Lung (tissue), 11 donors: ENCODE measurements at regions not wholly inside any gene's neighbourhood (a gene's known extent, or its start where the extent isn't known, plus 50 kb on each side); places are given as distances from the start of the nearest gene placed in this dataset.

ENCODE experiments used
- ATAC-seq: fragments of 200-7000 bp; cut with Tn5 transposase; one replicate; pipeline ENCODE4 v1.9.1; 2020; ENCODE audit warnings: moderate number of reproducible peaks; ENCODE audit not compliant: insufficient read depth, low FRiP score
- DNase-seq, 3 donors: peaks; one replicate each; pipeline ENCODE4 v3.0.0-alpha.2; 2013 to 2017
- H3K27ac ChIP-seq, 2 donors: one replicate each; pipeline ENCODE4 v1.5.1; 2013; ENCODE audit warnings: mild to moderate bottlenecking in 2 of 2, moderate library complexity in 2 of 2, control low read depth in 1 of 2, inconsistent platforms in 1 of 2, low read depth in 1 of 2, low read length in 1 of 2
- H3K27me3 ChIP-seq, 3 donors: one replicate each; pipeline ENCODE4 v1.5.1; 2013; ENCODE audit warnings: low read length in 2 of 3; ENCODE audit not compliant: control insufficient read depth in 3 of 3, insufficient read depth in 3 of 3
- H3K36me3 ChIP-seq, 4 donors: one replicate each; pipeline ENCODE4 v1.5.1; 2013; ENCODE audit warnings: low read length in 4 of 4, mild to moderate bottlenecking in 1 of 4, moderate library complexity in 1 of 4; ENCODE audit not compliant: control insufficient read depth in 4 of 4, insufficient read depth in 4 of 4
- H3K4me1 ChIP-seq, 5 donors: one replicate each; pipeline ENCODE4 v1.5.1; 2013; ENCODE audit warnings: low read length in 5 of 5, mild to moderate bottlenecking in 2 of 5, moderate library complexity in 1 of 5; ENCODE audit not compliant: control insufficient read depth in 5 of 5, insufficient read depth in 5 of 5
- H3K4me3 ChIP-seq: one replicate; pipeline ENCODE4 v1.5.1; 2013; ENCODE audit warnings: mild to moderate bottlenecking, control low read depth, moderate library complexity
- H3K9ac ChIP-seq, 2 donors: one replicate each; pipeline ENCODE4 v1.5.1; 2013; ENCODE audit warnings: low read length in 2 of 2, control low read depth in 1 of 2; ENCODE audit not compliant: insufficient read depth in 1 of 2
- H3K9me3 ChIP-seq, 4 donors: one replicate each; pipeline ENCODE4 v1.5.1; 2013; ENCODE audit warnings: low read length in 3 of 4, mild to moderate bottlenecking in 1 of 4, moderate library complexity in 1 of 4; ENCODE audit not compliant: control insufficient read depth in 4 of 4, insufficient read depth in 3 of 4
- whole genome bisulfite sequencing, 2 donors: extraction: QIAGEN DNeasy Blood & Tissue Kit; methylation state at CpG; one replicate each; pipeline ENCODE4 v1.1.7; 2013; 5-methylcytosine and 5-hydroxymethylcytosine counted together
- TF ChIP-seq, protein P1 (sequence below): IDR thresholded peaks from 2 replicates; pipeline ENCODE4 v1.5.1; 2012; ENCODE audit warnings: mild to moderate bottlenecking; ENCODE audit errors: control extremely low read depth, extremely low read depth
- donor health status: control.
- donor health status: control.
- donor health status: Bipolar disorder and iron deficiency.
- donor health status: healthy.
- donor health status: DM: yes; HTN: yes; CAD: no.

DNA sequence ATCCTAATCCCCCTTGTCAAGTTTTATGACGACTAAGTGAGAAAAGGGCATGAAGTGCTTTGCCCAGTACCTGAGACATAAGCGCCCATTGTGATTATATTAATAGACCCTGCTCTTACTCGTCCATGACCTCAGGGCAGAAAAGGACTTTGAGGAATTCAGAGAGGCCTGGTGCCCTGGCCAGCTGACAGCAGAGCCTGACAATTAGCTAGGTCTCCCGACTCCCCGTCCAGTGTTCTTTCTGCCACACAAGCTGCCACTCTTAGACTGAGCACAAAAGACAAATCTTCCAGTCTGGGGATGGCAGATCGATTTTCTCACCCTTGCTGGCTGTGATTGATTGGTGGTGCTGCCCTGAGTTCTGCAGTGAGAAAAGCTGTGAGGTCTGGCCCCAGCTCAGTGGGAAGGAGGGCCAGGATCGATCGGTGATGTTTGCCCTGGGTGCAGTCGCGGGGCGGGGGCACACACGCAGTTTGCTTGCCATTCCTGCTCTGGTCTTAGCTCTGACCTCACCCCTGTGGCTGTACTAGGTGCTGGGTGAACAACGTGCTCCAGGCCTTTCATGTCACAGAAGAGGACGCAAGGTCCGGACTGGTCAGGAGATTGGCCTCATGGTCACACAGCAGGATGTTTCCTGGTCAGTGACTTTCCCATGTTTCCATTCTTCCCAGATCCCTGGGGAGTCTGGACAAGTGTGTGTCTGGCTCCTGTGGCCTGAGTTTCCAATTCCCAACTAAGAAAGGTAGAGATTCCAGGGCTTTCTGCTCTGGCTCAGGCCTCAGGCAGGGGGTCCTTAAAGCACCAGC is 67.4 kb upstream of the TLE3 start:
- H3K27ac ChIP-seq: peak overlapping the region in 1 of 2 donors; percentile 45
- peak overlapping the region in 1 of 2 donors; percentile 61 for H3K9ac ChIP-seq
- 86 to 91% methylated on average over 15 of the region's 15 CpGs for WGBS, 2 donors
- TF ChIP-seq, protein P1, sequence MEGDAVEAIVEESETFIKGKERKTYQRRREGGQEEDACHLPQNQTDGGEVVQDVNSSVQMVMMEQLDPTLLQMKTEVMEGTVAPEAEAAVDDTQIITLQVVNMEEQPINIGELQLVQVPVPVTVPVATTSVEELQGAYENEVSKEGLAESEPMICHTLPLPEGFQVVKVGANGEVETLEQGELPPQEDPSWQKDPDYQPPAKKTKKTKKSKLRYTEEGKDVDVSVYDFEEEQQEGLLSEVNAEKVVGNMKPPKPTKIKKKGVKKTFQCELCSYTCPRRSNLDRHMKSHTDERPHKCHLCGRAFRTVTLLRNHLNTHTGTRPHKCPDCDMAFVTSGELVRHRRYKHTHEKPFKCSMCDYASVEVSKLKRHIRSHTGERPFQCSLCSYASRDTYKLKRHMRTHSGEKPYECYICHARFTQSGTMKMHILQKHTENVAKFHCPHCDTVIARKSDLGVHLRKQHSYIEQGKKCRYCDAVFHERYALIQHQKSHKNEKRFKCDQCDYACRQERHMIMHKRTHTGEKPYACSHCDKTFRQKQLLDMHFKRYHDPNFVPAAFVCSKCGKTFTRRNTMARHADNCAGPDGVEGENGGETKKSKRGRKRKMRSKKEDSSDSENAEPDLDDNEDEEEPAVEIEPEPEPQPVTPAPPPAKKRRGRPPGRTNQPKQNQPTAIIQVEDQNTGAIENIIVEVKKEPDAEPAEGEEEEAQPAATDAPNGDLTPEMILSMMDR: no peak
- ATAC-seq (no peak), DNase-seq (no peak)
- no peak overlapping the region for H3K4me3 ChIP-seq
- peaks cover 0 to 8% (median 0%) of the 10 kb centered on the region in 4 donors for H3K9me3 ChIP-seq
- no peaks in the 10 kb centered on the region for H3K36me3 ChIP-seq
- H3K4me1 ChIP-seq: peaks cover 3 to 37% (median 10%) of the 10 kb centered on the region in 5 donors
- no peaks in the 10 kb centered on the region for H3K27me3 ChIP-seq

DNA sequence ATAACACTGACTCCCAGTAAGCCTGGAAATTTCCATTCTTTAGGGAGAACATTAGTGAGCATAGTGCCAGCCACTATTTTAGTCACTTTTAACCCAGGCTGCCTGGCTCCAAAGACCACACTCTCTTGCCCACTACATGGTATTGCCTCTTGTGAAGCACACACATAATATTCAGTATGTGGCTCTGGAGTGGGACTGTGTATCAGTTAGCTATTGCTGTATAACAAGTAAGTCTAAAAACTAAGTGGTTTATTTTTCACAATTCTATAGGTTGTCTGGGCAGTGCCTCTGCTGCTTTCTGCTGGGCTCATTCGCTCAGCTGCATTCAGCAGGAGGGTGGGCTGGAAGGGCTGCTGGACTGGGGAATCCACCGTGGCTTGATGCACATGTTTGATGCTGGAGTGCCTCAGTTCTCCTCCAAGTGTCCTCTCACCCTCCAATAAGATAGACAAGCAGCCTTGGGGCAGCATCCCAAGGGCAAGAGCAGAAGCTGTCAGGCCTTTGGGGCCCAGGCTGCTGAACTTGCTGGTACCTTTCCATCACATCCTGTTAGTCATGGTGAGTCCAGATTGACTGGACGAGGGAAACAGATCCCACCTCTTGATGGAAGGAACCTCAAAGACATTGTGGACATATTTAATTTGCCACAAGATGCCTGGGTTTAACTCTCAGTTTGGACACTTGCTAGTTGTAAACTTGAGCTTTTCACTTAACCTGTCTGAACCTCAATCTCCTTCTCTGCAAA is 66.6 kb upstream of the TLE3 start:
- peaks cover 3 to 45% (median 16%) of the 10 kb centered on the region in 5 donors for H3K4me1 ChIP-seq
- 94 to 96% methylated on average over 3 of the region's 3 CpGs for WGBS, 2 donors
- no peak overlapping the region for H3K4me3 ChIP-seq
- no peaks in the 10 kb centered on the region for H3K36me3 ChIP-seq
- H3K27ac ChIP-seq: no peak overlapping the region
- H3K9me3 ChIP-seq: peaks cover 0 to 8% (median 0%) of the 10 kb centered on the region in 4 donors
- no peak for ATAC-seq
- DNase-seq: no peak
- H3K9ac ChIP-seq: no peak overlapping the region
- TF ChIP-seq, protein P1: no peak
- H3K27me3 ChIP-seq: no peaks in the 10 kb centered on the region

DNA sequence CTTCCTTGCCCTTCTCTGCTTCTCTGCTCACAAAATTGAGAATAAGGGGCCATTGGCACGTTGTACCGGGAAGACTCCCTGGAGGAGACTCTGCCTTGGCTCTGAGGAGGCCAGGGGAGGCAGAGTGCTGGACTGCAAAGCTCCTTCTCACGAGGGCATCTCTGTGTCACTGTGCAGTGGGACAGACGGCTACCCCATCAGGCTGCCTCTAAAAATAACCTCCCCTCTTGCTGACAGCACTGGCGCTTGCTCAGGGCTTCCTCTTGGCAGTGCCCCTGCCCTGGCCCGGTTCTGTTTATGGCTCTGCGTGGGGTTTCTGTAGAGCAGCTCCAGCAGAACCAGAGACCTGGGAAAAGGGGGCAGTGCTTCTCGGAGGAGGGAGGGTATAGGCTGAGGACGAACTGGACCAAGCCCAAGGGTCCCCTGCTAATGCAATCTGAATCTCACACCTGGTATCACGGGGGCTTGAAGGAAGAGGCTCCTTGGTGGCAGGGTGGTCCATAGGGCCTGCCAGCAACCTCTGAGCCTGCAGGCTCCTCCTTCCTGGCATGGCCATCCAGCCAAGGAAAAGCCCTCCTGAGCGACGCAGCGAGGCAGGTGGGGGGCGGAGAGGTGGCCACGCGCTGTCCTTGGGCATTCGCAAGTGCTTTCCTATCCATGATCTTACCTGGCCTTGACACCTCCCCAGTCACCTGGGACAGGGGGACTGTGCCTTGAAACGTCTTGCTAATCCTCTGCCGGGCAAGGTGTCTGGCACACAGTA is 63.3 kb upstream of the TLE3 start:
- no peaks in the 10 kb centered on the region for H3K36me3 ChIP-seq
- peaks cover 0 to 6% (median 0%) of the 10 kb centered on the region in 4 donors for H3K9me3 ChIP-seq
- ATAC-seq (no peak), DNase-seq (no peak)
- peaks cover 3 to 66% (median 19%) of the 10 kb centered on the region in 5 donors for H3K4me1 ChIP-seq
- H3K9ac ChIP-seq: peak overlapping the region in 1 of 2 donors; percentile 8
- TF ChIP-seq, protein P1: no peak
- H3K4me3 ChIP-seq: no peak overlapping the region
- peak overlapping the region in 1 of 2 donors; percentile 25 for H3K27ac ChIP-seq
- no peaks in the 10 kb centered on the region for H3K27me3 ChIP-seq
- 69 to 77% methylated on average over 19 of the region's 19 CpGs for WGBS, 2 donors
